ENCODE measurements at regions not wholly inside any gene's neighbourhood (a gene's known extent, or its start where the extent isn't known, plus 50 kb on each side); places are given as distances from the start of the nearest gene placed in this dataset.

- TF ChIP-seq GTF2F1 (IDR thresholded peaks at IDR 0.05; ENCODE audit: low read length) (no peak), HNRNPK (IDR thresholded peaks at IDR 0.05; ENCODE audit: low read depth, low read length, poor library complexity, severe bottlenecking) (no peak), ZNF713 (CRISPR knock-in tag; IDR thresholded peaks at IDR 0.05) (no peak), POLR2A (IDR thresholded peaks at IDR 0.05; ENCODE audit: insufficient read depth in 1 of 2, low read depth in 2 of 2, low read length in 2 of 2) (no peak), ELK4 (CRISPR knock-in tag; IDR thresholded peaks at IDR 0.05; ENCODE audit: borderline replicate concordance) (no peak), CSRNP2 (CRISPR knock-in tag; conservative IDR thresholded peaks at IDR 0.05; ENCODE audit: low read depth) (no peak), NCOA5 (CRISPR knock-in tag; IDR thresholded peaks at IDR 0.05) (no peak)
These were observed 311.8 kb upstream of the CLEC14A start for GRCh38 chr14:38567703-38568102.

Measured in HepG2 (cell line).